Head of caudate nucleus (tissue), 42 donors: ENCODE measurements at regions not wholly inside any gene's neighbourhood (a gene's known extent, or its start where the extent isn't known, plus 50 kb on each side); places are given as distances from the start of the nearest gene placed in this dataset.
"Not testable (repeated sequence)": the region's sequence is repeated elsewhere in the genome, so short reads cannot be mapped to it uniquely, and the experiment has no call there.

Experiments used
- DNase-seq, 42 donors: peaks; one replicate each; pipeline versions ENCODE4 v3.0.0 to v3.0.0-alpha.2; 2020 to 2021; ENCODE audit warnings: mixed read lengths in 7 of 42
- intact Hi-C: fragments of 100-400 bp; cut with DNase I; formaldehyde crosslinking; loops from one replicate; pipeline ENCODE4 v1.15.0; 2022

DNA sequence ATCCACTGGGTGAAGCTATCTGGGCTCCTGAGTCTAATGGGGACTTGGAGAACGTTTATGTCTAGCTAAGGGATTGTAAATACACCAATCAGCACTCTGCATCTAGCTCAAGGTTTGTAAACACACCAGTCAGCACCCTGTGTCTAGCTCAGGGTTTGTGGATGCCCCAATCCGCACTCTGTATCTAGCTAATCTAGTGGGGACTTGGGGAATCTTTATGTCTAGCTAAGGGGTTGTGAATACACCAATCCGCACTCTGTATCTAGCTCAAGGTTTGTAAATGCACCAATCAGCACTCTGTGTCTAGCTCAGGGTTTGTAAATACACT lies 451.7 kb upstream of the DCN start:
- DNase-seq, intact Hi-C loops: not testable (repeated sequence)

DNA sequence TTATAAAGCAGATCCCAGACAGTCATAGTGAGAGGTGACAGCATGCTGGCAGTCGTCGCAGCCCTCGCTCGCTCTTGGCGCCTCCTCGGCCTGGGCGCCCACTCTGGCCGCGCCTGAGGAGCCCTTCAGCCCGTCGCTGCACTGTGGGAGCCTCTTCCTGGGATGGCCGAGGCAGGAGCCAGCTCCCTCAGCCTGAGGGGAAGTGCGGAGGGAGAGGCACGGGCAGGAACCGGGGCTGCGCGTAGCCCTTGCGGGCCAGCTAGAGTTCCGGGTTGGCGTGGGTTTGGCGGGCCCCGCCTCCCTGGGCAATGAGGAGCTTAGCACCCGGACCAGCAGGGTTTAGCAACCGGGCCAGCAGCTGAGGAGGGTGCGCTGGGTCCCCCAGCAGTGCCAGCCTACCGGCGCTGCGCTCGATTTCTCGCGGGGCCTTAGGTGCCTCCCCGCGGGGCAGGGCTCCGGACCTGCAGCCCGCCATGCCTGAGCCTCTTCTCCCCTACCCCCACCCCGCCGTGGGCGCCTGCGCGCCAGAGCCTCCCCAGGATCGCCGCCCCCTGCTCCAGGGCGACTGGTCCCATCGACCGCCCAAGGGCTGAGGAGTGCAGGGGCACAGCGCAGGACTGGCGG lies 451.2 kb upstream of the DCN start:
- no peak for DNase-seq
- intact Hi-C loops: no loop called here

DNA sequence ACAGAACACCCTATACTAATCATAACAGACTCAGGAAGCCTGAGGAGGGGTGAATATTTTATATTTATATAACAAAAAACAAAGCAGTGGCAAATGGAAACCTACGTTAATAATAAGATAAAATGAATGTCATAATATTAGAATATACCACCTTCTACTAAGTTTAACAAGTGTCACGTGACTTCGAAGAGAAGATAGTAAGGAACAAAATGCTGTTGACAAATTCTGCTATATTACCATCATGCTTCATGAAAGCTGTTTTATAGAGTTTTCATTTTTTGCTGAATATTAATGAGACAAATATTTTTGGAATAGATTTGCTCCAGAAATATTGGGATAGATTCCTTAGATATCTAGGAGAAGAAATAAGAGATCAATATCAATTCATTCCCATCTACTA lies 450.6 kb upstream of the DCN start:
- no peak for DNase-seq
- intact Hi-C loops: no loop called here

DNA sequence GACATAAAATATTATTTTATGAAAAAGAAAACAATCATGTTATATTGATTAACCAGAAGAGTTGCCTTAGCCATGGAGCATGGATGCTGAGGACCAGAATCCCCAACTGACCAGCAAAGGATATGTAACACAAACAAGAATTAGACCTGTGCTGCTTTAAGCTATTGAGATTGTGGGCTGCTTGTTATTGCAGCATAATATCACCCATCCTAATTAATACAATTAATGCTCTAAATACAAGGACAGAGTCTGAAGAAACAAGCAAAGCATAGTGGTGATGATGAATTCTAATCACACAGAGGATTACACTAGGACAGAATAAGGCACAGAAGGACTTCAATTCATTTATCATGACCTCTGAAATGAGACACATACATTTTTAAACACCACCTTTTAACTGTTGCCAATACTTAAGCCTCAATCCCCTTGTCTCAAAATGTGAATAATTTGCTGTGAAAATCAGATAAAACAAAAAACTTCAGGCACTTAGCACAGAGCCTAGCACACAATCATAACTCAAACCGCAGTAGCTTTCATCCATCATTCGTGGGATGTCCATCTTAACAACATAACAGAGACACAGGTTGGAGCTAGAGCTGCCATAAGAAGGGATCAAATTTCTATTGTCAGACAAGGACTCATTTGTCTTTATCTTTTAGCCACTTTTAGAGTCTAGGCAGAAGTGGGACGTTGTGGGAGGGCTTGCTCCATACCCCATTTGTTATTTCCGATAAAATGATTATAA lies 449.6 kb upstream of the DCN start:
- intact Hi-C loops: no loop called here
- no peak for DNase-seq

DNA sequence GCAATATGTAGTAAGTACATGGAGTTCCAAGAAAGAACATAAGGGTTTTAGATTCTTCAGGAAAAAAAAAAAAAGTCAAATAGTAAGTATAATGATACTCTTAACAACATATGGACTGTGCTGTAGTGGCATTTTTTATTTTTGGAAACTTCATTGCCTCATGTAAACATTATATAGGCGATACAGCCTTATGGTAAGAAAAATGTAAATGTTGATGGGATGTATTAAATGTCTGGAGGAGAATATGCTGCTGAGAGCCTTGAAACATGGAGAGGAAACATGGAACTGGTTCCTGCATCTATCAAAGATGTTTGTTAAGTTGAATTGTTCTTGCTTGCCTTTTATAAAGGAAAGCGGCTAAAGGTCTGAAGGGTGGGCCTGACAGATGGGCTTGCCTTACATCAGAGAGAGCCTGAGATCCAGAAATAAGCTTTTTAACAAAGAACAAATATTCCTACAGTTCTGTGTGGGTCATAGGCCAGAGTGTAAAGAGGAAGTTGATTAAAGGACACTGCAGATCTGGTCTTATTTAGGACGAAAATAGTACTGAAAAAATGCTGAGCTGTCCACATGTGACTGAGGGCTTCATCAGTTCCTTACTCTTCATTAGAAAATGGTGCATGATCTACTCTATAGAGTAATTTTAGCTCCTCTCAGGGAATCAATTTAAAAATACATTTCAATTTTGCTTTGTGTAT lies 448.1 kb upstream of the DCN start:
- DNase-seq: no peak
- intact Hi-C loops: no loop called here

DNA sequence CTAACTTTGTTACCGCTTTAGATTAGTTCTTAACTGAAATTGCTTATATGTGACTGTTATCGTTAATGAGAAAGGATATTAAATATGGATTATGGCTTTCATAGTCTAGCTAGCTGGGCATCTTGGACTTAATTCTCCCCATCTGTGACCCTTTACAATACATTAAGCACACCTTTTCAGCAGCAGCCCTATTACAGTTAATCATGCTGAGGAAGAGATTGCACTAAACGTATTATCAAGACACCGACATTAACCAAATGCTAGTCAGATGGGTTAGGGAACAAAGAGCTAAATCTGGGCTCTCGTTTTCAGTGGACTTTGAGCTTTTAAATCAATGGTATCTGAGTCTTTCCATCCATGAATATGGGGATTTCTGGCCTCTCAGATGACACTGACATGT lies 447.5 kb upstream of the DCN start:
- intact Hi-C loops: no loop called here
- DNase-seq: no peak

DNA sequence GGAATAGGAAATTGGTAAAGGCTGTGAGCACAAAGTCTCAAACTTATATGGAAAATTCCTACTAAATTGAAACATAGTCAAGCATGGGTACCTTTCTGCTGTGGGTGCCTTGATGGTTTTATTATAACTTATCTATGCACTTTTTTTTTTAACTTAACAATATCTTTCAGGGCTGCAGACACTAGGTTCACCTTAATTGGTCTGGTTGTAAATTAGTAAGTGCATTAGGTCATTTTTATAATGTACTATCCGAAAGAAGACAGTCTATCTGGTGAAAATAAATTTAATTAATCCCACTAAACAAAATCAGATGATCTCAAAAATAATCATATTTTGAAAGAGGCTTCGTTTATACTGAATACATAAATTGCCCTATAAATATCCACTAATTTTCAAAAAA lies 446.8 kb upstream of the DCN start:
- DNase-seq: no peak
- intact Hi-C loops: no loop called here

DNA sequence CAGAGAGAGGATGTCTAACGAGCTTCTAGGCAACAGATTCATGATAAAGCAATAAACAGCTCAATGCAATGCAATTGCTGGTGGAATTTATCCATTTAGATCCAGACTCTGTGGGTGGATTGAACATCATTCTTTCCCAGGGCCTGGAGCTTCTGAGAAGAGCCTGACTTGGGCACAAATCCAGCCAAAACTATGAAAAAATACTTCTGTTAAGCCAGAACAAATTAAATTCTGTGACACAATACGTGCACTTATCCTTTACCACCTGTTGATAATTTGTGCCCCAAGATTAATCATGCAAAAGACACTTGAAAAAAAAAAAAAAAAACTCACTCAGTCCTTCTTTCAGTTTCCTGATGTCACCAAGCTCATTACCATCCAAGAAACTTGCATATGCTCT lies 446.0 kb upstream of the DCN start:
- intact Hi-C loops: no loop called here

DNA sequence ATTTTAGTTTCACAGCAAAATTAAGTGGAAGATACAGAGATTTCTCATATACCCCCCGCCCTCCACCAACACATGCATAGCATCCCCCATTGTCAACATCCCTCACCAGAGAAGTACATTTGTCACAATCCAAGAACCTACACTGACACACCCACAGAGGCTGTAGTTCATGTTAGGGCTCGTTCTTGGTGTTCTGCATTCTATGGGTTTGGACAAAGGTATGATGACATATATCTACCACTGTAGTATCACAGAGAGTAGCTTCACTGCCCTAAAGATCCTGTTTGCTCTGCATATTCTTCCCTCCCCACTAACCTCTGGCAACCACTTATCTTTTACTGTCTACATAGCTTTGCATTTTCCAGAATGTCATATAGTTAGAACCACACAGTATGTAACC lies 444.6 kb upstream of the DCN start:
- intact Hi-C loops: no loop called here
- DNase-seq: no peak

More for the DNA sequence above, 446.0 kb upstream of the DCN start:
- no peak for DNase-seq

DNA sequence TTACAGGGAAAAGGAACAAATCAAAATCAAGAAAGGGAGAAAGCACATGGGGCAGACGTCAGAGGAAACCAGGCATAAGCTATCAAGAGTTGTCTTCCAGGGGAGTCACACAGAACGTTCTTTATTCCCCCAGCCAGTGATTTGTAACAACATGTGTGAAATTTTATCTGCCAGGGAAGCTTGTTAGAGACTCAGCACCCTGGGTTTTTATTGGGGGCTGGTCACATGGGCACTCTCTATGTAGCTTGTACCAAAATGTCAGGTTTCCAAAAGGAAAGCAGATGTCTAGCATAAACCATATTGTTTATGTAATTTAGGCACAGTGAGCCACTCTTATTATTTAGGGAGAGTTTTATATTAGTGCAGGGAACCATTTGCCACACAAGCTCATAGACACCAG lies 440.4 kb upstream of the DCN start:
- no peak for DNase-seq
- intact Hi-C loops: no loop called here

DNA sequence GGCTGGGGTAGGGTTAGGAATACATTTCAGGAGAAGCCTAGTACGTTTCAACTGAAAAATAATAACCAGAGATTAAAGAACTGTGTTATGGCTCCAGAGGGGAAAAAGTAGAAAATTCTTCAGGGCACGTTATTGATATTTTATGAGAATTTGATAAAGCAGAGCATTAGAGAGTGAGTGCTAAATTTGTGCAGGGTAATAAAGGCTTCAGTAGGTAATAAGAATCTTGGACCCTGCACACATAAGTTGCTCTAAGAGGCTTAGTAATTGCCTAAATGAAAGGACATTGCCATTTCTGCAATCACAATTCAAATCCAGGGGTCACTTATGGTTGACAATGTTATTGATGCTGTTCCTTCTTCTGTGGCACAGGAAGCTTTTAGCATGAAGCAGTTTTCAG lies 439.4 kb upstream of the DCN start:
- no peak for DNase-seq

DNA sequence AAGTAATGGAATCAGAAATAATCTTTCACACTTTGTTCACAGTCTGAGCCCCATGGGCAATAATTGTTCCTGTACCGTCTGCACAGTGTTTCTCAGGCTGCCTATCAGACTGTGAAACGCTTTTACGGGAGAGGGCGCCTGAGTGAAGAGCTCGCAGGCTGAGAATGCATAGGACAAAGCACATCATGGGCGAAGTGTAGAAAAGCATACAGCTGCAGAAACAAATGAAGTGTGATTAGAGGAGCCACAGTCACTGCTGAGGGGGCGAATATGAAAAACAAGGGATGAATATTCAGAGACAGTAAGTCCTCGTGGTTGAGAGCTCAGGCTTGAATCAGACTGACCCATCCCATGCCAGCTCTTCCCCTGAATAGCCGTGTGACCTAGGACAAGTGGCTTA lies 438.4 kb upstream of the DCN start:
- intact Hi-C loops: no loop called here
- DNase-seq: peak in 35 of 42 donors; percentile 9 to 70 (median 40)

More for the DNA sequence above, 439.4 kb upstream of the DCN start:
- intact Hi-C loops: no loop called here

DNA sequence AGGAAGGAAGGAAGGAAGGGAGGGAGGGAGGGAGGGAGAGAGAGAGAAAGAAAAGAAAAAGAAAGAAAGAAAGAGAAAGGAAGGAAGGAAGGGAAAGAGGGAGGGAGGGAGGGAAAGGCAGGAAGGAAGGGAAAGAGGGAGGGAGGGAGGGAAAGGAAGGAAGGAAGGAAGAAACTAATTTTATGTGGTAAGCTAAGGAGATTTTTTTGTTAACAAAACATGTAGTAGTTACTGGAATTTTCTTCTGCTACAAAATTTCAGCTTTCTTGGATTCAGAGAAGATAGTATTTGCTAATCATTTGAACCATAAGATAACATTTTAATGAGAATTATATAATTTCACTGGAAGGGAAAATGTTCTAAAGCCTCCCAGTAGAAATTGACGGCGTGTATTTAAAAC lies 437.8 kb upstream of the DCN start:
- intact Hi-C loops: no loop called here
- no peak for DNase-seq

DNA sequence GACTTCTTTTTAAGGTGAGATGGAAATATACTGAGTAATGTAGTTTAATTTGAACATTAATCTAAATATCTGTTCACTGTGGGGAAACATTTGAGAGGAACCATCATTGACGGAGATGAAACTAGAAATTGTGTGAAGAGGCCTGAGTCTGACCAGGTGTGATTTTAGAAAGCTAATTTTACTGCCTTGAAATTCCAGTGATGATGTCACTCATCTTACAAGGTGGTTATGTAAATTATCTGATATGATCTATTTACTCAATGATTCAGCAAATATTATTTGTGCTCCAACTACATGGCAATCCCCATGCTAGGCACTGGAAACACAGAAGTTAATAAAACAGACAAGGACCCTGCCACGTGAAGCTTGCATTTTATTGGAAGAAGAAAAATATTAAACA lies 435.7 kb upstream of the DCN start:
- intact Hi-C loops: no loop called here
- no peak for DNase-seq

DNA sequence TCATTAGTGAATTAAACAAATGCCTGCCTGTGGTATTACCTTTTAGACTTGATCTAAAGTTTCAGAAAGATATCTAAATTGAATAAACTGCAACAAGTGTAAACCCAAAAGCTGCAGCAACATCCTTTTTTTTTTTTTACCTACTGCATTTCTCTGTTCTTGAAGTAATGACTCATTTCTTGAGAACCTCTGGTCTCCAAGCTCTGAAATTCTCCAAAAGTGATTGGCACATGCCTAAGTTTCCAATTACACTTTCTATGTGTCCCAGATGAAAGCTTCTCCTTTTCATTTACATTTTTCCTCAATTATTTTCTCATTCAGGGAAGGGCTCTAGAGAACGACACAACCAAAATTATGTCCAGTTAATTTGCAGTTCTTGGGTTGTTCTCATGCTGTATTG lies 435.2 kb upstream of the DCN start:
- intact Hi-C loops: no loop called here
- no peak for DNase-seq

DNA sequence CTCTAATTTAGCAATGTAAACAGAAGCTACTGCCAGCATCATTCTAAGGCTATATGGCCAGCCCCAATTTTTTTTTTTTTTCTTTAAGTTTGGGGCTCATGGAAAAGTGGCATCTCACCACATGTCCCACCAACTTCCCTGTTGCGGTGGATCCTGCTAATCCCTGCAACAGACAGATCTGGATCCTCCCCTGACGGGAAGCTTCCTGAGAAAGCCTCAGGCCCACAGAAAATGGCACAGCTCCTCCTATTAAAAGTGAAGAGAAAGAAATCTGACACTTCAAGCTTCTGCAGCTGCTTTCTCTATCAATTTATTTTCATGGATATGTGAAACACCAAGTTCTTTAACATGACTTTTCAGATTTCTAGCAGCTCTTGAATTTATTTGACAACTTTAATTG lies 433.8 kb upstream of the DCN start:
- intact Hi-C loops: no loop called here
- DNase-seq: no peak

DNA sequence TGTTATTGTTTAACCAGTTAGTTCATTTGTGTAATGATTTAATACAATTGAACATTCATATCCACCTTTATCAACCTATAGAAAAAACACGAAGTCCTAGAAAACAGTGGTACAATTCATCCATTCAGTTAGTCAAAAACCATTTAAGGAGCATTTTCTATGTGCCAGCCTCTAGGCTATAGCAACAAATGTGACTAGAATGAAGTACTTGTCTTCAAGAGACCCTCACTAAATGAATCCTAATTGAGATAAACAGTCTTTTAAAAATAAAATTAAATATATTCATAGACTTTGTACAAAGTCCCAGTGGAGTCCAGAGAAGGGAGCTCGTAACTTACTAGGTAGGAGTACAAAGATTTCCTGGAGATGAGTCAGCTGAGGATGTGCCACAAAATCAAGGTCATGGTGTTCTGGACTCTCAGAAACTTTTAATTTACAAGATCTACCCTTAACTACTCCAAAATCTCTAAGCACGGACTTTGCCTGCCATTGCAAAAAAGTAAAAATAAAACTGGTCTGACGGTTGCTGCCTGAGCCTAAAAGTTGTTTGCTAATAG lies 430.7 kb upstream of the DCN start:
- intact Hi-C loops: no loop called here
- DNase-seq: no peak

DNA sequence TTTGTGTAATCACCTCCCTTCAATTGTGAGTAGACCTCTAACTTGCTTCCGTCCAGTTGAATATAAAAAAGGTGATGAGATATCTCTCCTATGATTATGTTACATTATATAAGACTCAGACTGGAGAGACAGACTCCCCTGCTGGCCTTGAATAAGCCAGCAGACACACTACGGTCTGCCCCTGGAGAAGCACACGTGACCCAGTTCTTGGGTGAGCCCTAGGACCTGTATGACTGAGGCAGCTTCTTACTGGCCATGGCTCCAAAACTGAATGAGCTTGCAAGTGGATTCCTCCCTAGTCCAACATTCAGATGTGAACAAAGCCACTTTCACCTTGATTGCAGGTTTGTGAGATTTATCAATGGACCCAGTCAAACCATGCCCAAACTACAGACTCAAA lies 427.9 kb upstream of the DCN start:
- no peak for DNase-seq
- intact Hi-C loops: no loop called here

DNA sequence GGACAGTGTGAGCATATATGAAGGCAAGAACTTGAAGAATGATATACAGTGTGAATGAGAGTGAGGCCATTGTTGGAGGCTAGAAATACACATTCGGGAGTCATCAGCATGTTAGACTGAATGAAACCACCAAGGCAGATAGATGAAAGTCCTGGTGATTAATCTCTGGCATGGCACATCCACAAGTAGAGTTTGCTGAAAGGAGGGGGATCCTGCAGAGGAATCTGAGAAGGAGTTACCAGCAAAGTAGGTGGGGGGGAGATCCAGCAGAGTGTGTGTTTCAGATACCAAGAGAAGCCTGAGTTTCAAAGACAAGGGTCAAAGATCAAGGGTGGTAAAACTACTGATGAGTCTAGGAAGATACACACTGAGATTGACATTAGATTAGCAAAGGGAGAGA lies 426.7 kb upstream of the DCN start:
- no peak for DNase-seq
- intact Hi-C loops: no loop called here

DNA sequence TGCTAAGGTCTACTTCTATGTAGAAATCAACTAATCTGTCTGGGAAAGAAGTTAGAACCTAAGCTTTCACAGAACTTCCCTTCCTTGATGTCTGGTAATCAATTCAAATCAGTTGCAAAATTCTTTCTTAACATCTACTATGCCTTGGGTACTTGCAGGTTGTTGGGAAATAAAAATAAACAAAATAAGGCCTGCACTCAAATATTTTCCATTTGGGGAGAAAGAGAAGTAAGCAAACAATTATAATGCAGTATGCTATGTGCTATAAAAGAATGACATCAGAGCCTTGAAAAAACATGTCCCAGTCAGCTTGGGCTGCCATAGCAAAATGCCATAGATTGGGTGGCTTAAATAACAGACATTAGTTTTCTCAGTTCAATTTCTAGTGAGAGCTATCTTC lies 425.9 kb upstream of the DCN start:
- intact Hi-C loops: no loop called here
- DNase-seq: no peak
